K562 (cell line): ENCODE measurements at regions not wholly inside any gene's neighbourhood (a gene's known extent, or its start where the extent isn't known, plus 50 kb on each side); places are given as distances from the start of the nearest gene placed in this dataset.

Experiments used
- ATAC-seq: fragments of 200-7000 bp; cut with Tn5 transposase; 3 replicates; pipeline ENCODE4 v1.9.1; 2020; ENCODE audit warnings: moderate library complexity
- BruUV-seq: library from RNA; stranded (reverse); fragments of 400-500 nt; replicated peaks from 2 replicates; lab custom pipeline; 2021; lab: Mats Ljungman, UMichigan
- CTCF ChIA-PET: fragments of 300-600 bp; formaldehyde crosslinking; extraction: SDS; loops from one replicate; lab custom pipeline; 2021; ENCODE audit warnings: low intra/inter-chr PET ratio; lab: Yijun Ruan, JAX
- POLR2A ChIA-PET: fragments of 300-600, 350-650 bp; sonication (Branson Sonifier 250); formaldehyde crosslinking; extraction: SDS; loops from one replicate; lab custom pipeline; 2021; ENCODE audit warnings: antibody characterized with exemption, inconsistent platforms; lab: Yijun Ruan, JAX
- DNase-seq, 4 experiments: peaks; one replicate each; pipeline versions ENCODE4 v3.0.0 to v3.0.0-alpha.2; 2011 to 2018; ENCODE audit warnings: low spot score in 3 of 4, mixed read lengths in 3 of 4; ENCODE audit errors: extremely low read depth in 1 of 4
- FAIRE-seq: peaks from 2 replicates; lab custom pipeline; 2011; peaks lifted over from hg19 to GRCh38; lab: Jason Lieb, UNC
- H2AFZ ChIP-seq: 2 replicates; pipeline ENCODE4 v1.6.0; 2011; ENCODE audit warnings: low read depth, low read length, control low read depth, inconsistent platforms
- H3K27ac ChIP-seq: fragments of 200-600 bp; 3 replicates; pipeline ENCODE4 v1.8.0; 2011; ENCODE audit warnings: low read depth, mild to moderate bottlenecking, control low read depth, inconsistent platforms, low read length, moderate library complexity, mixed read lengths; ENCODE audit errors: extremely low read depth
- H3K27me3 ChIP-seq, 2 experiments: fragments of 300-600 bp in 1 of 2; 2 replicates in 1 of 2; 3 replicates in 1 of 2; pipeline versions ENCODE4 v1.6.0 to v1.8.0; 2011; ENCODE audit warnings: inconsistent platforms in 2 of 2, low read length in 2 of 2, mild to moderate bottlenecking in 1 of 2, mixed read lengths in 1 of 2, moderate library complexity in 1 of 2; ENCODE audit not compliant: control insufficient read depth in 2 of 2, insufficient read depth in 2 of 2
- H3K36me3 ChIP-seq: fragments of 300-600 bp; 3 replicates; pipeline ENCODE4 v1.8.0; 2011; ENCODE audit warnings: mild to moderate bottlenecking, low read length, inconsistent platforms; ENCODE audit not compliant: control insufficient read depth, insufficient read depth
- H3K4me1 ChIP-seq, 2 experiments: fragments of 200-600 bp in 1 of 2; replicated peaks in 1 of 2; 2 replicates in 1 of 2; 3 replicates in 1 of 2; pipeline versions ENCODE4 v1.5.1 to v1.8.0; 2011; ENCODE audit warnings: inconsistent platforms in 2 of 2, low read length in 2 of 2, mild to moderate bottlenecking in 1 of 2, mixed read lengths in 1 of 2, moderate library complexity in 1 of 2; ENCODE audit not compliant: control insufficient read depth in 2 of 2, insufficient read depth in 2 of 2
- H3K4me2 ChIP-seq: 2 replicates; pipeline ENCODE4 v1.6.1; 2011; ENCODE audit warnings: low read length, control low read depth, inconsistent platforms, mixed read lengths; ENCODE audit not compliant: insufficient read depth
- H3K4me3 ChIP-seq: fragments of 200-600 bp; sonication (generic), shearing (Covaris generic); 2 replicates; pipeline ENCODE4 v1.5.1; 2016; ENCODE audit warnings: control low read depth, inconsistent platforms
- H3K79me2 ChIP-seq: fragments of 200-600 bp; 3 replicates; pipeline ENCODE4 v1.8.0; 2011; ENCODE audit warnings: low read length, inconsistent platforms; ENCODE audit not compliant: control insufficient read depth, insufficient read depth
- H3K9ac ChIP-seq, 2 experiments: 2 replicates each; pipeline versions ENCODE4 v1.6.0 to v1.6.1; 2011; ENCODE audit warnings: low read depth in 2 of 2, low read length in 2 of 2, control low read depth in 1 of 2, inconsistent platforms in 1 of 2, mild to moderate bottlenecking in 1 of 2, mixed read lengths in 1 of 2; ENCODE audit not compliant: insufficient read depth in 1 of 2
- H3K9me1 ChIP-seq: one replicate; pipeline ENCODE4 v1.6.0; 2011; ENCODE audit warnings: inconsistent platforms, mild to moderate bottlenecking, low read length, moderate library complexity; ENCODE audit not compliant: control insufficient read depth, insufficient read depth
- H3K9me3 ChIP-seq: replicated peaks from 2 replicates; pipeline ENCODE4 v1.5.1; 2011; ENCODE audit warnings: low read depth, low read length, inconsistent platforms; ENCODE audit not compliant: control insufficient read depth, insufficient read depth
- H4K20me1 ChIP-seq: replicated peaks from 2 replicates; pipeline ENCODE4 v1.6.1; 2011; ENCODE audit warnings: low read length, inconsistent platforms, mixed read lengths; ENCODE audit not compliant: control insufficient read depth, insufficient read depth
- HSF4 ChIP-seq: fragments of 250-450 bp; sonication (Bioruptor Pico); IDR thresholded peaks from 2 replicates; pipeline ENCODE4 v2.1.2; 2022; ENCODE audit warnings: mild to moderate bottlenecking, moderate library complexity, borderline replicate concordance
- TAF1 ChIP-seq: IDR thresholded peaks from 2 replicates; pipeline ENCODE4 v1.6.1; 2011; ENCODE audit warnings: mild to moderate bottlenecking, low read length, moderate library complexity; ENCODE audit not compliant: insufficient read depth, control insufficient read depth, severe bottlenecking; ENCODE audit errors: extremely low read depth
- ZEB2 ChIP-seq: fragments of 450-650 bp; IDR thresholded peaks from 2 replicates; pipeline ENCODE4 v1.6.1; 2016
- ZNF174 ChIP-seq: fragments of 250-450 bp; sonication (Bioruptor Pico); IDR thresholded peaks from 2 replicates; pipeline ENCODE4 v1.4.0; 2020; ENCODE audit warnings: mild to moderate bottlenecking
- ZNF655 ChIP-seq: fragments of 250-450 bp; sonication (Bioruptor Pico); IDR thresholded peaks from 2 replicates; pipeline ENCODE4 v1.5.0; 2021
- WGBS: fragments of 100-300 bp; shearing (Covaris generic); methylation state at CpG from one replicate; pipeline ENCODE4 v1.1.6; 2016; ENCODE audit warnings: low coverage, mixed read lengths; ENCODE audit not compliant: insufficient coverage; ENCODE audit errors: missing lambda C conversion rate; 5-methylcytosine and 5-hydroxymethylcytosine counted together
- in situ Hi-C: fragments of 300-500 bp; cut with MboI; formaldehyde crosslinking; loops from 4 replicates; pipeline ENCODE4 v1.15.0; 2018; ENCODE audit warnings: inconsistent platforms, mixed read lengths
- intact Hi-C: fragments of 100-400 bp; cut with micrococcal nuclease; formaldehyde crosslinking; loops from 2 replicates; pipeline ENCODE4 v1.14.2; 2022

GRCh38 chr20:51928931-51929330 is 126.6 kb upstream of the SALL4 start:
- in situ Hi-C loops = no loop called here

More at GRCh38 chr20:51928931-51929330, 126.6 kb upstream of the SALL4 start:
- ChIA-PET POLR2A (no interaction called here), CTCF (no interaction called here)
- no peaks in the 10 kb centered on the region for H3K9me3 ChIP-seq
- peaks cover 10 to 14% of the 10 kb centered on the region in 2 experiments; a peak in 3 of 5 replicates for H3K27me3 ChIP-seq
- no peaks in the 10 kb centered on the region for H3K9me1 ChIP-seq
- H3K4me3 ChIP-seq = no peak overlapping the region
- intact Hi-C loops = no loop called here
- no peaks in the 10 kb centered on the region for H3K79me2 ChIP-seq
- H4K20me1 ChIP-seq = no peaks in the 10 kb centered on the region
- no peak overlapping the region for H3K4me2 ChIP-seq
- TF ChIP-seq ZNF655 (CRISPR knock-in tag) = no peak
- no peak for TF ChIP-seq ZEB2
- no peak for TF ChIP-seq HSF4 (CRISPR knock-in tag)
- TF ChIP-seq ZNF174 = no peak
- no peak for TF ChIP-seq TAF1
- ATAC-seq (no peak), FAIRE-seq (no peak), DNase-seq (no peak)
- no peaks in the 10 kb centered on the region for H3K4me1 ChIP-seq
- BruUV-seq = no TSS peak
- H3K27ac ChIP-seq = no peak overlapping the region
- H3K9ac ChIP-seq = no peak overlapping the region
- 0% methylated on average over 2 of the region's 2 CpGs for WGBS
- no peaks in the 10 kb centered on the region for H3K36me3 ChIP-seq
- H2AFZ ChIP-seq = no peak overlapping the region
